HG02938 (cell line): ENCODE measurements at regions not wholly inside any gene's neighbourhood (a gene's known extent, or its start where the extent isn't known, plus 50 kb on each side); places are given as distances from the start of the nearest gene placed in this dataset.

ENCODE experiments used
- ATAC-seq: cut with Tn5 transposase; IDR thresholded peaks from one replicate; pipeline ENCODE4 v1.9.1; 2021; ENCODE audit warnings: mild to moderate bottlenecking, moderate library complexity; ENCODE audit not compliant: unreplicated experiment

DNA sequence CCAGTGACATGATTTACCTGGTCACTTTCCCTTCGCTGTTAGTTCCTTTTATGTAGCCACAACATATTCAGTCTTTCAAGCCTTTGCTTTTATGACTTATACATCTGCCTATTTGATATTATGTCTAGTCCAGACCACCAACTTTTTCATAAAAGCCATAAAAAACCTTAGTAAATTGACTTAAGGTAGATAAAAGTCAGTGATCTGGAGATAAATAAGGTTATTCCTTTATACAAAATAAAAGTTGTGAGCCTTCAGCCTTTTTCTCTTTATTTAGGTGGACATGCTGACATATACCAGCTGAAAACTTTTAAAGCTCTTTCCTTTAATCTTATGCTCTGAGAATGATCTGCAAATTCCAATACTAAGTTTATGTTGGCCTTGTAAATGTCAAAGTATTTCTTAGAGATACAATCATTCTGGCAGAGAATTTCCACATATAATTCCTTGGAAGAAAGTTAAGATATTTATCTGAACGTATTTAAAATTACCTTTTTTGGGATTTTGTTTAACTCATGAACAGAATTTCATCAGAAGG, 690.4 kb upstream of the CHORDC1 start:
- no peak for ATAC-seq

DNA sequence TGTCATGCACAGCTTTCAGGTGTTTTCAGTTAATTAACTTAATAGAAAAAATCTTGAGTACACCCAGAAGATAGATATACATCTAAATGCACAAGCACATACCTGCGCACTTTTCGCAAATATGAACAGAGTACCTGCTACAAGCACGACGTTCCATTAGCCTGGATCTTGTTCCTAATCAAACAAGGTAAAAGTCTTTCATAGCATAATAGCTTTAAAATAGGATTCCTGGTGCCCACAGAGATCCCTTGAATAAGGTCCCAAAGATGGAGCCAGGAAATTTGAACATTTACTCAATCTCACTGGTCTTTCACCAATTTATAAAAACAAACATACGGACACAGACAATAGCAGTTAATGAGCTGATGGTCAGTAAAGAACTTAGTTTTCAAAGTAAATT, 689.8 kb upstream of the CHORDC1 start:
- ATAC-seq, result no peak

DNA sequence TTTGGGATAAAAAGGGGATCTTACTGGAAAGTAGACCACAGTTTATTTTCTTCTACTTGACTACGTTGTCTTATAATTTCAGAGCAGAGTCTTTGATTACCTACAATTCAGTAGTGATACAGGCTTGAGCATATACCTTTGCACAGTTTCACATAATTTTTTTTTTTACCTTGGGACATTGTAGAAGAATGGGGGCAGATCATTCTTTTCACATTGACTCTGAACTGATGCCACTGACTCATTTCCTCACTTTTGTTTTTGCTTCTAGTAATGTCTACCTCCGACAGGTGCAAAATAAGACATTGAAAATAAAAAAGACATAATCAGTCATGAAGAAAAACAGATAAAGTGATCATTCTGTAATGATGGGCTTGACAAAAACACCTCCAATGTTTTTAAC, 688.3 kb upstream of the CHORDC1 start:
- no peak for ATAC-seq

DNA sequence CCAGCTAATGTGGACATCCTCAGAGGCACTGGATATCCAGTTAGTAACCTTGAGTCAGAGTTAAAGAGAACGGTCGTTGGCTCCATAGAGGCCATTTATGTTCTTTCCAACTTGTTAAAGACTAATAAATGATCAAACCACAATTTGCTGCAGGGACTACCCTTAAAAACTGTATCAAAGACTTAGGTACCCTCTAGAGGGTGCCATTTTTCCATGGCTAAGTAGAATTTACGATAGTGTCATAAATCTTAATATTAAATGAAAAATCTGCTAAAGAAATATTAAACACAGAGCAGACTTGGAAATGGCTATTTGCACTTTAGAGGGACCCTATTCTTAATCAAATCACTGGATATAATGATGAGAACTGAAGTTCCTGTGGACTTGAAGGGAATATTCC, 685.2 kb upstream of the CHORDC1 start:
- no peak for ATAC-seq

DNA sequence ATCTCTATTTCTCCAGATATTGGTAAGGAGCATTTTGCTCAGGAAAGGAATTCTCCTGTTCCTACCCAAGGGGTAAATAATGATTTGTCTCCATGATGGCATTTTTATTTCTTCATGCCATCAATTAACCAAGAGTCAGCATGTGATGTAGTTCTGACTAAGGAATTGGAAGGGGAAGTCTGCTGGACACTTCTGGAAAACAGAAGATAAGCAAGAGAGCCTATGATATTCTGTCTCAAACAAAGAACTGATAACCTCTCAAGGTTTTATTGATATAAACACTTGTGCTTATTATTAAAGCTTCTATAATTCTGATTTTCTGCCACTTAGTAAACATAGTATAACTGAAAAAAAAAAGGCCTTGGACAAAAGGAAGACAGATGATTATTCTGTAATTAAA, 673.0 kb upstream of the CHORDC1 start:
- no peak for ATAC-seq

DNA sequence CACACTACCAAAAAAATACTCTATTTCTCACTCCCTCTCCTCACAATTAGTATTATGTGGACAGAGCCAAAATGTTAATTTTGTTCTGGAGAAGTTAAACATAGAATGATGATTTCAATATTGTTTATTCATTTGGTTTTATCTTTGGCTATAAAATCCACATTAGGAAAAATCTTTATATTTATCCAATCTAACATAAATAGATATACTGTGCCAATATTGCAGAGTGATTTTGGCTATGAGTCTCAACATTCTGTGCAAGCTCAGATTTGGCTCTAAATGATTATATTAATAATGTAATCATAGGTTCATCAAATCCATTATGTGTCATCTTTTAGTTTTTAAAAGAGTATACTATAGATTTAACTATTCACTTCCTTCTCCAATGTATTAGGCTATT, 667.5 kb upstream of the CHORDC1 start:
- no peak for ATAC-seq

DNA sequence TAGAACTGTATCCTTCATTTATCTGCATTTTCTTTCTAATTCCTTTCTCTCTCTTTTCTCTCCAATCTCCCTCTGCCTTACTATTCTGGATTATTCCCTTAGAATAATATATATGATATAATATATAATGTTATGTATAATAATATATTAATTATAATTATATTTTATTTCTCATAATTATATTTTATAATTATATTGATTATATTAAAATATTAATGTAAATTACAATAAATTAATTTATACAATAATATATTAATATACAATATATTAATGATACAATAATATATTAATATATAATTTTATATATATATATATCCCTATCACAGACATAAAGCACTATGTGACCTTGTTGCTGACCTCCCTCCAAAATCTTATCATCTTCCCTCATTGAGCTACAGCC, 661.3 kb upstream of the CHORDC1 start:
- no peak for ATAC-seq

DNA sequence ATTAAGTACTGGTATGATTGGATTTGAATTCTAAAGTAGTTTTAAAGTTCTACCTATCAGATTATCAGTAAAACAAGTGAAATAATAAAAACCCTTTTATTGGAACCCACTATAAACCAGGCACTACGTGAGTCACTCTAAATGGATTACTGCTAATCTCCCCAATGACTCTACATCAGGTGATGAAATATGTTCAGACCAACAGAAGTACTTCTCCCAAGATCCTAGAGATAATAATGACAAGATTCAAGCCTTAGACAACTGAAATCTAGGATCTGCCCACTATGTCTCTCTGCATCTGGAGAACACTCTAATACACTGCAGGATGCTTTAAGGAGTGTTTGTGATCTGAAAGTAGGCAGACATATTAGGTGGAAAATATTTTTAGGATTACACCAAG, 652.1 kb upstream of the CHORDC1 start:
- no peak for ATAC-seq

DNA sequence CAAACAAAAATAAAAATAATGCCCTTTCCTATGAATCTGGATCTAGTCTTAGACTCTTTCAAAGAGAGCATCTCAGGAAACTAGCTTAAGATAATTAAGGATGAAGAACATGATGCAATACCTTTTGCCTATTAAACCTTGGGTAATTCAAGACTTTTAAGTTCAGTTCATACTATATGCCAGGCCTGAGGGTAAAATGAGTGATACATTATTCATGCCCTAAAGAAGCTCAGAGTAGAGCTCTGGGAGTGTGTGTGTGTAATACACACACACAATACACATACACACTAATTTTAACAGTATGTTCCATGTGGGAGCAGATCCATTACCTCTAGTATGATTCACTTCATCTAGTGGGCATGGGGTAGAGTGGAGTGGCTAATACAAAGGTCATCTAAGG, 651.4 kb upstream of the CHORDC1 start:
- no peak for ATAC-seq

DNA sequence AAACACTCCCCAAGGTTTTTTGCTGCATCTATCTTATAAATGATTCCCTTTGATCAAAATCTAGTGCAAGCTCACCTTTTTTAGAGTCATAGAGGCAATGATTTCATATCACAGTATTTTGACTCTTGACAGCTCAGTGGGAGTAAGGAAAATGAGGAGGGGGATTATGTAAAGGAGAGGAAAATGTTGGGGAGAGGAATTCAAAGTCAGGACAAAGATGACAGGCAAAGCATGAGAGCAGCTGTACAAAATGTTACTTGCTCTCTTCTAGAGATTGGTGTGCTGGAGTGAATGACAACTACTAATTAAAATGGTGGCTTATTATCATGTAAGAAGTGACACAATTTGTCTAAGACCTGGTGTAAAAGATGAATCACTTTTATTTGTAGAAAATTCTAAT, 644.6 kb upstream of the CHORDC1 start:
- ATAC-seq, result no peak

DNA sequence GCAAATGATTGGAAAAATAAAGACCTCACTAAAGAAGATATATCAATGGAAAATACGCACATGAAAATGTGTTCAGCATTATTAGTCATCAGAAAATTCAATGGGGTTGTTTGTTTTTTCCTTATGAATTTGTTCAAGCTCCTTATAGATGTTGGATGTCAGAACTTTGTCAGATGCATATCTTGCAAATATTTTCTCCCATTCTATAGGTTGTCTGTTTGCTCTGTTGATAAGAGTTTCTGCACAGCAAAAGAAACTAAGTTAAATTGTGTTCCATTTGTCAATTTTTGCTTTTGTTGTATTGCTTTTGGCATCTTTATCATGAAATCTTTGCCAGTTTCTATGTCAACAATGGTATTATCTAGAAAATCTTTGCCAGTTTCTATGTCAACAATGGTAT, 633.9 kb upstream of the CHORDC1 start:
- no peak for ATAC-seq

DNA sequence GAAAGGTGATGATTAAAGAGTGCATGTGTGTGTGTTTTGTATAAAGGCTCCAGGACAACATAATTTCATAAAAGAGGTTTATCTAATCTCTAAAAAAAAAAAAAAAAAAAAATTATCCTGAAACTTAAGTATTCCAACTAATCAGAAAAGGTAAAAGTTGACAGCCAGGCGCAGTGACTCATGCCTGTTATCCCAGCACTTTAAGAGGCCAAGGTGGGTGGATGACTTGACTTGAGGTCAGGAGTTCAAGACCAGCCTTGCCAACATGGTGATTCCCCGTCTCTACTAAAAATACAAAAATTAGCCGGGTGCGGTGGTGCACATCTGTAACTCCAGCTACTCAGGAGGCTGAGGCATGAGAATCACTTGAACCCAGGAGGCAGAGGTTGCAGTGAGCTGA, 632.7 kb upstream of the CHORDC1 start:
- no peak for ATAC-seq

DNA sequence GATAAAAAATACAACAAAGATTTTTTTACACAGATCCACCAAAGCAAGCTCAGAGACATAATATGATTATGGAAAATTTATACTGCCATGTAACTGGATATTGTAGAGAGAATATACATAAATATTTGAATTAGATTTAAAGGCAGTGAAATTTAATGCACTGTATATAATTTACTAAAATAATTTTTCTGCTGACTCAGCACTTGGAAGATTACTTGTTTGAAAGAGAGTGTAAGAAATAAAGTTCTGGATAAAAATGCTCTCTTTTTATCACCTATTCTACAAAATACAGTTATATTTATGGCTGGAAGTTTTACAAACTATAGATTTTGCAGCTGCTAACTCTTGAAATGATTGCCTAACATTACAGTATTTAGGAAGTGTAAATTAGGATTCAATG, 628.3 kb upstream of the CHORDC1 start:
- ATAC-seq, result no peak

DNA sequence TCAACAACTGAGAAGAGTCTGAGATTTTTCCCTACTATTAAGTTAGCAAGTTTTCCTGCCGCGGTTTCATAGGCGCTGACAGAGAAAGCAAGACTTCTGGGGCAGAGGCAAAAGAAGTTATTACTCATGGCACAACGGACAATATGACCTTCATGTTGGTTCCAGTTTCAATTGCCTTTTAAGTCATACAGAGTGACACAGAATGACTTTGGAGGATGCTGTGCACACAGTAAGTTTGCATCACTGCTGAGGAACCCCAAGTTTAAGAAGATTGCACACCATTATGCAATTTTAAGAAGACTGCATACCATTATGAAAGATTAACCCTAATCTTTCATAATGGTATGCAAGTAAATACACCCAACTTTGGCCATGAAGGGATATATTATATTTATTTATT, 626.5 kb upstream of the CHORDC1 start:
- no peak for ATAC-seq

DNA sequence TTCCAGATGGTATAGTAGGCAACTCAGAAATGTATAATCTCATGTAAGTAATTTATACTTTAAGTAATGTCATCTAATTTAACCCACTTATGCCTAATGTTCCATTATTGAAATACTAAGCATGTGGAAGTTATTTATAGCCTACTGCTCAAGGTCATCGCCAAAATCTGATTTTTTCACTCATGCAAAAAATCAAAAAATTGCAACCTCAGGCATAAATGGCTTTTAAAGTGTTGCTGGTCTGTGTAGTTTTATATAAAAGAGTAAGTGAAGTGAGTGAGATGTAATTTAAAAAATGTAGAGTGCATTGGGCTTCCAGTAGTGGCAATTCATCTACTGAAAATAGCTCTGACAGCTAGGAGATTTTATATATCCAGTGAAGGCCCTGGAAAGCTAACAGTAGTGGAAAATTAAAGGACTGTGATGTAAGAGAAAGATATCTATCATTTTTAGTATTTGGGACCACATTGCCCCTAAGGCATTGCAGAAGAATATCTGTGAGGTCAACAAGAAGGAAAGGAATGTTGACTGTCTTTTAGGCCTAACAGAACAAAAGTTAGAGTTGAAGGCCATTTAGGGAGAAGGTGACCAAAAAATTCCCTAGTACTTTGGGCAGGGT, 624.5 kb upstream of the CHORDC1 start:
- no peak for ATAC-seq

DNA sequence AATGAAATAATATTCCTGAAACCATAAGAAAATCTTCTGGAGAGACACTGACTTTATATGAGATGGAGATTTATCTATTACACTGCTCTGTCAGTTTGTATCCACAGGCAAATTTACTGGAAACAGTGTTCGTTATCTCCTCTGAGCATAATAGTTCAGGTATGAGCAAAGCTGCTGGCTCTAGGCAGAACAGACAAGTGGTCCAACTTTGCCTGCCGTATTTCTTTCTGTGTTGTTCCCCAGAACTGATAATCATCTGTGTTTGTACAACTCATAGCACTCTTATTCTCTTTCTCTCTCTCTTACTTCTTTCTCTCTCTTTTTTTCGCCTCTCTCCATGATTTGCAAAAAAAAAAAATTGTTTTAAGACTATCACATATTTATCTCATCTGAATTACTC, 623.8 kb upstream of the CHORDC1 start:
- ATAC-seq, result no peak

DNA sequence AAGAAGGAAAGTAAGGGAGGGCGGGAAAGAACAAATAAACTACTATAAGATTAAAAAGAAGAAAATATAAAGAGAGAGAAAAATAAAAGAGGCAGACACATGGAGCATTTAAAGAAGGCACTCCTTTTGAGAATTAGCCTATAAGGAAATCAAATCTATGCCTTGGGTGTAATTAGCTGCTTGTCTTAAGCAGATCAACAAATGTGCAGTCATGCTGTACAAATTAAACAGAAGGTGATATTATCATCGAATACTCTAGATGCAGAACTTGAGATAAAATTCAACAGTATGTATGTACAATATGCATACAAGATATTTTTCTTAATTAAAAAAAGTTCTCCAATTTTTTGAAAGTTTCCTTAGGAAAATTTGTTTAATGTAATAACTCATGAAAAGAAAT, 623.0 kb upstream of the CHORDC1 start:
- ATAC-seq, result no peak

DNA sequence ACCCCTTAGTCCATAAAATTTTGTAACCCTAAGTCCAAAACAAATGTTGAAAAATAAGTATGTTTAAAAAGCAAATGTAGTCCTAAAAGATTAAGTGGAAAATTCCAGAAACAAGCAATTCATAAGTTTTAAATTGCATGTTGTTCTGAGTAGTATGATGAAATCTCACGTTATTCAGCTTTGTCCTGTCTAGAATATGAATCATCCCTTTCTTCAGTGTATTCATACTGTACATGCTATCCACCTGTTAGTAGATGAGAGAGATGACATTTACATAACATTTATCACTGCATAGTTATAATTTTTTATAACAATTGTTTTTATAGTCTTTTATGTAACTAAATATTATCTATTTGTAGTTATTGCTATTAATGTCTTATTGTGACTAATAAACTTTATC, 622.3 kb upstream of the CHORDC1 start:
- no peak for ATAC-seq

DNA sequence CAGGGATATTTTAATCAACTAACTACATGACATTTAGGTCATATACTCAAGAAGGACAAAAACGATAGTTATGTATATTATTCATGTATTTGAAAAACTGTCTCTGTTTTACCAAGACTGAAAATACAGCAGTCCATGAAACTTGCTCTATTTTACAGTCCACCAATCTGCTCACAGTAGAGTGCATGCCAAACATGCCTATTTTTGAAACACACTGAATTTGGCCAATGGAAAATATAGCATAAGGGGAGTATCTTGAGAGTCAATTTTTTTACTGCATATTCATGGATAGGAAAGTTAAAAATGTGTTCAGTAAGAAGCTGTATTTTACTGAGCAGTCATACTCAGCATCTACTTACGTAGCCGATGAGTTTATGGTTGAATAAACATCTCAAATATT, 621.2 kb upstream of the CHORDC1 start:
- ATAC-seq, result no peak

DNA sequence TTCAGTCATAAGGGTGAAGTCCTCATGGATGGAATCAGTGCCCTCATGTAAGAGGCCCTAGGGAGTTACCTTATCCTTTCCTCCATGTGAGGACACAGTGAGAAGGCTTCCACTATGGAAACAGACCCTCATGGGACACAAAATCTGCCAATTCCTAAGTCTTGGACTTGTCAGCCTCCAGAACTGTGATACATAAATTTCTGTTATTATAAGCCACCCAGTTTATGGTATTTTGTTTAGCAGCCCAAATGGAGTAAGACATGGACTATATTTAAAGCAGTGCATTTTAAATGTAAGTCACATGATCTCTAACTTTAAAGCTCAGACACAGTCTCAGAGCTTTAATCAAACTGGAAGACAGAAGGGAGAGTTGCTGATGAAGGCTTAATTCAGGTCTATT, 619.8 kb upstream of the CHORDC1 start:
- no peak for ATAC-seq

DNA sequence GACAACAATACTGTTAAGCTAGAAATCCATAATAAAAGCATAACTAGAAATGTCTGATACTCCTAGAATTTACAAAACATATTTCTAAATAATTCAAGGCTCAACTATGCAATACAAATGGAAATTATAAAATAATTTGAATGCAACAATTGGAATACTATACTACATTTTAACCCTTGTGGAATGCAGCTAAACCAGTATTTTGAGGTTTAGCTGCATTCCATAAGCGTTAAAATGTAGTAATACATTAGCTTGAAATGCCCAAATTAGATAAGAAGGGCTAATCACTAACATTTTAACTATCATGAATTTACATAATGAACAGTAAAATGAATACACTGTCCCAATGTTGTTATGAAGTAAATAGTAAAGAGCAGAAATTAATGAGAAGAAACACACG, 617.2 kb upstream of the CHORDC1 start:
- no peak for ATAC-seq

DNA sequence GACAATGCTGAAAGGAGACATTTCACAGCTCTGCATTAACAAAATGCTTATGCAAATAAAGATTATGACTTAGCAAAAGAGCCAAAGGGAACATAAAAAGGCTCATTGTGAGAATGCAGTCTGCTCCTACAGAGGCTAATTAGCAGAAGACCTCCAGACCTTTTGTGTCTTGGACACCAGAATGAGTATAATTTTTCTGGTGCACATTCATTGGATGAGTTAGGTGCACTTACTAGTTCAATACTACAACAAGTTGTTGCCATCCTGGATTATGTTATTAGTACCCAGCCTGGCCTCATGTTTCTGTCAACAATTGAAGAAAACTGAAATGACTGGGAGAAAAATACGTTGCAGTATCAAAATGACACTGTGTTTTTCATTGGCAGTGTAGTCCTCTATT, 613.2 kb upstream of the CHORDC1 start:
- no peak for ATAC-seq

DNA sequence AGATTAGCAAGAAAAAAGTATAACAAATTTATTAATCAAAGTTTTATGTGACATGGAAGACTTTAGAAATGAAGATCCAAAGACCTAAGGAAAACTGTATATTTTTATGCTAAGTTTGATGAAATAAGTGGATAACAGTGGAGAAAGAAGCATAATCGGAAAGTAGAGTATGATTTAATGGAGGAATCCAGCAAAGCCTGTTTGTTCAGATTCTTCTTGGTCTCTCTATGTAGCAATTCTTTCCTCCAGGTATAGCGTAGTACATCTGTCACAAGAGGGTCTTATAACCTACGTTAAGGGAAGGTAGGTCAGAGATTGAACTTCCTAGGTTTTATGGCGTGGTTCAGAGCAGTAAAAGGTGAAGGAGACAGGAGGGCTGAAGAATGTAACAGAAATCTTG, 600.6 kb upstream of the CHORDC1 start:
- ATAC-seq, result no peak
